B cell (primary cell): ENCODE measurements at regions not wholly inside any gene's neighbourhood (a gene's known extent, or its start where the extent isn't known, plus 50 kb on each side); places are given as distances from the start of the nearest gene placed in this dataset.

Experiments
- ATAC-seq: fragments of 200-7000 bp; cut with Tn5 transposase; one replicate; pipeline ENCODE4 v1.10.0; 2021; ENCODE audit warnings: low read depth, mild to moderate bottlenecking, moderate number of reproducible peaks, moderate library complexity
- CTCF ChIA-PET: fragments of 350-600 bp; sonication (Branson Sonifier 250); formaldehyde crosslinking; loops from one replicate; lab custom pipeline; 2021; ENCODE audit warnings: antibody characterized with exemption, inconsistent platforms; lab: Charles Lee
- POLR2A ChIA-PET: fragments of 350-600 bp; sonication (Branson Sonifier 250); formaldehyde crosslinking; loops from one replicate; lab custom pipeline; 2021; ENCODE audit warnings: antibody characterized with exemption; lab: Charles Lee
- DNase-seq: peaks from one replicate; pipeline ENCODE4 v3.0.0; 2013
- H2AFZ ChIP-seq: 2 replicates; pipeline ENCODE4 v1.6.1; 2012; ENCODE audit warnings: mild to moderate bottlenecking, low read depth, low read length; ENCODE audit not compliant: insufficient read depth, poor library complexity, severe bottlenecking
- H3K27ac ChIP-seq, 2 donors: 1 replicate in 1 of 2; 2 replicates in 1 of 2; pipeline ENCODE4 v1.5.1; 2012 to 2013; ENCODE audit warnings: low read length in 2 of 2, mild to moderate bottlenecking in 2 of 2, moderate library complexity in 1 of 2
- H3K27me3 ChIP-seq, 4 experiments: fragments of 200-600 bp in 1 of 4; sonication (generic) in 1 of 4; replicated peaks in 1 of 4; 1 replicate in 2 of 4; 2 replicates in 2 of 4; pipeline versions ENCODE4 v1.6.1 to v1.7.0; 2013 to 2016; ENCODE audit warnings: low read length in 3 of 4, mild to moderate bottlenecking in 2 of 4, mixed read lengths in 1 of 4, moderate library complexity in 1 of 4; ENCODE audit not compliant: insufficient read depth in 4 of 4, control insufficient read depth in 3 of 4; ENCODE audit errors: control extremely low read depth in 1 of 4
- H3K36me3 ChIP-seq, 2 experiments: replicated peaks in 1 of 2; 1 replicate in 1 of 2; 2 replicates in 1 of 2; pipeline versions ENCODE4 v1.6.1 to v1.7.1; 2013; ENCODE audit warnings: low read length in 1 of 2; ENCODE audit not compliant: insufficient read depth in 2 of 2, control insufficient read depth in 1 of 2; ENCODE audit errors: control extremely low read depth in 1 of 2, extremely low read depth in 1 of 2
- H3K4me1 ChIP-seq, 2 donors: fragments of 200-600 bp in 1 of 2; sonication (generic) in 1 of 2; 1 replicate in 1 of 2; 2 replicates in 1 of 2; pipeline versions ENCODE4 v1.5.1 to v1.6.1; 2013 to 2017; ENCODE audit warnings: low read length in 2 of 2; ENCODE audit not compliant: control insufficient read depth in 2 of 2, insufficient read depth in 2 of 2
- H3K4me2 ChIP-seq: replicated peaks from 2 replicates; pipeline ENCODE3; 2012; ENCODE audit warnings: mild to moderate bottlenecking, low read depth, low read length; ENCODE audit not compliant: poor library complexity, severe bottlenecking
- H3K4me3 ChIP-seq, 5 experiments: fragments of 200-600 bp in 1 of 5; sonication (generic) in 1 of 5; 1 replicate in 3 of 5; 2 replicates in 2 of 5; pipeline versions ENCODE4 v1.5.1 to v1.7.0; 2011 to 2016; ENCODE audit warnings: low read length in 4 of 5, mild to moderate bottlenecking in 4 of 5, low read depth in 2 of 5, control low read depth in 1 of 5, moderate library complexity in 1 of 5; ENCODE audit not compliant: insufficient read depth in 1 of 5; ENCODE audit errors: control extremely low read depth in 1 of 5, extremely low read depth in 1 of 5
- H3K79me2 ChIP-seq: fragments of 200-600 bp; sonication (generic); one replicate; pipeline ENCODE4 v1.6.0; 2016; ENCODE audit warnings: low read length; ENCODE audit not compliant: control insufficient read depth, insufficient read depth
- H3K9ac ChIP-seq: fragments of 200-600 bp; sonication (generic); 2 replicates; pipeline ENCODE4 v1.6.1; 2017; ENCODE audit warnings: mild to moderate bottlenecking, low read length, moderate library complexity
- H3K9me3 ChIP-seq, 3 donors: one replicate each; pipeline versions ENCODE4 v1.6.1 to v1.7.1; 2013; ENCODE audit warnings: low read length in 2 of 3; ENCODE audit not compliant: control insufficient read depth in 2 of 3, insufficient read depth in 1 of 3; ENCODE audit errors: control extremely low read depth in 1 of 3
- H4K20me1 ChIP-seq: 2 replicates; pipeline ENCODE4 v1.6.0; 2012; ENCODE audit warnings: mild to moderate bottlenecking, low read length; ENCODE audit not compliant: insufficient read depth, control insufficient read depth, poor library complexity, severe bottlenecking
- H3K27ac Mint-ChIP-seq: one replicate; pipeline ENCODE4 v1.8.0; 2021; ENCODE audit warnings: mixed read lengths
- H3K27me3 Mint-ChIP-seq: one replicate; pipeline ENCODE4 v1.8.0; 2021; ENCODE audit warnings: mixed read lengths
- H3K4me1 Mint-ChIP-seq: one replicate; pipeline ENCODE4 v1.8.0; 2021; ENCODE audit warnings: mixed read lengths
- H3K4me3 Mint-ChIP-seq: one replicate; pipeline ENCODE4 v1.8.0; 2021; ENCODE audit warnings: mixed read lengths
- H3K9me3 Mint-ChIP-seq: one replicate; pipeline ENCODE4 v1.8.0; 2022; ENCODE audit warnings: mixed read lengths; ENCODE audit not compliant: insufficient read depth
- CTCF ChIP-seq: fragments of 200-600 bp; IDR thresholded peaks from one replicate; pipeline ENCODE4 v1.8.0; 2022; ENCODE audit warnings: antibody characterized with exemption, mild to moderate bottlenecking
- EZH2 ChIP-seq: IDR thresholded peaks from 2 replicates; pipeline ENCODE4 v1.6.1; 2012; ENCODE audit warnings: borderline replicate concordance, low read depth, mild to moderate bottlenecking, moderate library complexity, low read length; ENCODE audit not compliant: insufficient read depth, poor library complexity, severe bottlenecking
- WGBS: methylation state at CpG from one replicate; pipeline ENCODE4 v1.1.5; 2013; ENCODE audit warnings: missing lambda C conversion rate; ENCODE audit not compliant: insufficient coverage; 5-methylcytosine and 5-hydroxymethylcytosine counted together
- intact Hi-C: fragments of 100-400 bp; cut with micrococcal nuclease; formaldehyde crosslinking; loops from one replicate; pipeline ENCODE4 v1.10.0; 2022

- H3K27ac ChIP-seq, result no peak overlapping the region
- H3K4me1 Mint-ChIP-seq, result no peaks in the 10 kb centered on the region
- no CpG with 5 or more reads among the region's 2 CpGs for WGBS
- no peaks in the 10 kb centered on the region for H3K36me3 ChIP-seq
- H2AFZ ChIP-seq, result no peak overlapping the region
- ChIA-PET CTCF (no interaction called here), POLR2A (no interaction called here)
- no peak overlapping the region for H3K9ac ChIP-seq
- no peaks in the 10 kb centered on the region for H3K27me3 ChIP-seq
- no peak overlapping the region for H3K4me2 ChIP-seq
- H3K9me3 ChIP-seq, result peaks cover 0 to 4% (median 0%) of the 10 kb centered on the region in 3 donors
- H3K4me3 ChIP-seq, result no peak overlapping the region
- ATAC-seq (no peak), DNase-seq (no peak)
- intact Hi-C loops, result no loop called here
- no peaks in the 10 kb centered on the region for H3K27me3 Mint-ChIP-seq
- no peak overlapping the region for H3K4me3 Mint-ChIP-seq
- no peaks in the 10 kb centered on the region for H4K20me1 ChIP-seq
- H3K4me1 ChIP-seq, result no peaks in the 10 kb centered on the region
- TF ChIP-seq CTCF (no peak), EZH2 (no peak)
- H3K79me2 ChIP-seq, result no peaks in the 10 kb centered on the region
- no peak overlapping the region for H3K27ac Mint-ChIP-seq
- H3K9me3 Mint-ChIP-seq, result no peaks in the 10 kb centered on the region
These were observed 84.4 kb upstream of the TRPC6 start for GRCh38 chr11:101668236-101668635.

- no peak overlapping the region for H3K27ac ChIP-seq
- no peaks in the 10 kb centered on the region for H3K27me3 ChIP-seq
- no peaks in the 10 kb centered on the region for H3K79me2 ChIP-seq
- 42% methylated on average over 2 of the region's 3 CpGs for WGBS
- no peaks in the 10 kb centered on the region for H3K4me1 Mint-ChIP-seq
- no peak overlapping the region for H3K4me2 ChIP-seq
- H3K9me3 ChIP-seq, result peaks cover 0 to 4% (median 3%) of the 10 kb centered on the region in 3 donors
- TF ChIP-seq EZH2 (no peak), CTCF (no peak)
- DNase-seq (no peak), ATAC-seq (no peak)
- H3K27me3 Mint-ChIP-seq, result no peaks in the 10 kb centered on the region
- no peak overlapping the region for H3K27ac Mint-ChIP-seq
- no peaks in the 10 kb centered on the region for H4K20me1 ChIP-seq
- no peaks in the 10 kb centered on the region for H3K36me3 ChIP-seq
- intact Hi-C loops, result no loop called here
- H2AFZ ChIP-seq, result no peak overlapping the region
- H3K4me3 ChIP-seq, result no peak overlapping the region
- ChIA-PET POLR2A (no interaction called here), CTCF (no interaction called here)
- H3K9ac ChIP-seq, result no peak overlapping the region
- H3K4me1 ChIP-seq, result no peaks in the 10 kb centered on the region
- H3K9me3 Mint-ChIP-seq, result peaks cover 4% of the 10 kb centered on the region
- no peak overlapping the region for H3K4me3 Mint-ChIP-seq
These were observed 83.1 kb upstream of the TRPC6 start for GRCh38 chr11:101666916-101667315.
